K562 (cell line): ENCODE measurements at regions not wholly inside any gene's neighbourhood (a gene's known extent, or its start where the extent isn't known, plus 50 kb on each side); places are given as distances from the start of the nearest gene placed in this dataset.

ENCODE experiments used
- ATAC-seq: fragments of 200-7000 bp; cut with Tn5 transposase; 3 replicates; pipeline ENCODE4 v1.9.1; 2020; ENCODE audit warnings: moderate library complexity
- BruUV-seq: library from RNA; stranded (reverse); fragments of 400-500 nt; replicated peaks from 2 replicates; lab custom pipeline; 2021; lab: Mats Ljungman, UMichigan
- CTCF ChIA-PET: fragments of 300-600 bp; formaldehyde crosslinking; extraction: SDS; loops from one replicate; lab custom pipeline; 2021; ENCODE audit warnings: low intra/inter-chr PET ratio; lab: Yijun Ruan, JAX
- POLR2A ChIA-PET: fragments of 300-600, 350-650 bp; sonication (Branson Sonifier 250); formaldehyde crosslinking; extraction: SDS; loops from one replicate; lab custom pipeline; 2021; ENCODE audit warnings: antibody characterized with exemption, inconsistent platforms; lab: Yijun Ruan, JAX
- DNase-seq, 4 experiments: peaks; one replicate each; pipeline versions ENCODE4 v3.0.0 to v3.0.0-alpha.2; 2011 to 2018; ENCODE audit warnings: low spot score in 3 of 4, mixed read lengths in 3 of 4; ENCODE audit errors: extremely low read depth in 1 of 4
- FAIRE-seq: peaks from 2 replicates; lab custom pipeline; 2011; peaks lifted over from hg19 to GRCh38; lab: Jason Lieb, UNC
- H2AFZ ChIP-seq: 2 replicates; pipeline ENCODE4 v1.6.0; 2011; ENCODE audit warnings: low read depth, low read length, control low read depth, inconsistent platforms
- H3K27ac ChIP-seq: fragments of 200-600 bp; 3 replicates; pipeline ENCODE4 v1.8.0; 2011; ENCODE audit warnings: low read depth, mild to moderate bottlenecking, control low read depth, inconsistent platforms, low read length, moderate library complexity, mixed read lengths; ENCODE audit errors: extremely low read depth
- H3K27me3 ChIP-seq, 2 experiments: fragments of 300-600 bp in 1 of 2; 2 replicates in 1 of 2; 3 replicates in 1 of 2; pipeline versions ENCODE4 v1.6.0 to v1.8.0; 2011; ENCODE audit warnings: inconsistent platforms in 2 of 2, low read length in 2 of 2, mild to moderate bottlenecking in 1 of 2, mixed read lengths in 1 of 2, moderate library complexity in 1 of 2; ENCODE audit not compliant: control insufficient read depth in 2 of 2, insufficient read depth in 2 of 2
- H3K36me3 ChIP-seq: fragments of 300-600 bp; 3 replicates; pipeline ENCODE4 v1.8.0; 2011; ENCODE audit warnings: mild to moderate bottlenecking, low read length, inconsistent platforms; ENCODE audit not compliant: control insufficient read depth, insufficient read depth
- H3K4me1 ChIP-seq, 2 experiments: fragments of 200-600 bp in 1 of 2; replicated peaks in 1 of 2; 2 replicates in 1 of 2; 3 replicates in 1 of 2; pipeline versions ENCODE4 v1.5.1 to v1.8.0; 2011; ENCODE audit warnings: inconsistent platforms in 2 of 2, low read length in 2 of 2, mild to moderate bottlenecking in 1 of 2, mixed read lengths in 1 of 2, moderate library complexity in 1 of 2; ENCODE audit not compliant: control insufficient read depth in 2 of 2, insufficient read depth in 2 of 2
- H3K4me2 ChIP-seq: 2 replicates; pipeline ENCODE4 v1.6.1; 2011; ENCODE audit warnings: low read length, control low read depth, inconsistent platforms, mixed read lengths; ENCODE audit not compliant: insufficient read depth
- H3K4me3 ChIP-seq: fragments of 200-600 bp; sonication (generic), shearing (Covaris generic); 2 replicates; pipeline ENCODE4 v1.5.1; 2016; ENCODE audit warnings: control low read depth, inconsistent platforms
- H3K79me2 ChIP-seq: fragments of 200-600 bp; 3 replicates; pipeline ENCODE4 v1.8.0; 2011; ENCODE audit warnings: low read length, inconsistent platforms; ENCODE audit not compliant: control insufficient read depth, insufficient read depth
- H3K9ac ChIP-seq, 2 experiments: 2 replicates each; pipeline versions ENCODE4 v1.6.0 to v1.6.1; 2011; ENCODE audit warnings: low read depth in 2 of 2, low read length in 2 of 2, control low read depth in 1 of 2, inconsistent platforms in 1 of 2, mild to moderate bottlenecking in 1 of 2, mixed read lengths in 1 of 2; ENCODE audit not compliant: insufficient read depth in 1 of 2
- H3K9me1 ChIP-seq: one replicate; pipeline ENCODE4 v1.6.0; 2011; ENCODE audit warnings: inconsistent platforms, mild to moderate bottlenecking, low read length, moderate library complexity; ENCODE audit not compliant: control insufficient read depth, insufficient read depth
- H3K9me3 ChIP-seq: replicated peaks from 2 replicates; pipeline ENCODE4 v1.5.1; 2011; ENCODE audit warnings: low read depth, low read length, inconsistent platforms; ENCODE audit not compliant: control insufficient read depth, insufficient read depth
- H4K20me1 ChIP-seq: replicated peaks from 2 replicates; pipeline ENCODE4 v1.6.1; 2011; ENCODE audit warnings: low read length, inconsistent platforms, mixed read lengths; ENCODE audit not compliant: control insufficient read depth, insufficient read depth
- CBFA2T3 ChIP-seq: fragments of 450-650 bp; IDR thresholded peaks from 2 replicates; pipeline ENCODE4 v1.6.1; 2017
- CBX1 ChIP-seq: sonication (generic); IDR thresholded peaks from 2 replicates; pipeline ENCODE4 v1.6.1; 2016; ENCODE audit warnings: antibody characterized with exemption, low read depth, mild to moderate bottlenecking
- FOXA1 ChIP-seq: fragments of 450-650 bp; IDR thresholded peaks from 2 replicates; pipeline ENCODE4 v1.6.1; 2016; ENCODE audit warnings: mild to moderate bottlenecking, borderline replicate concordance
- FOXJ2 ChIP-seq: fragments of 200-800 bp; sonication (Bioruptor generic); IDR thresholded peaks from 2 replicates; pipeline ENCODE4 v1.6.1; 2016; ENCODE audit warnings: missing genetic modification characterization, missing compliant biosample characterization
- KAT2B ChIP-seq: IDR thresholded peaks from one replicate; pipeline ENCODE4 v1.6.1; 2012; ENCODE audit warnings: low read depth, mild to moderate bottlenecking, control low read depth, inconsistent platforms, low read length, moderate library complexity
- LCOR ChIP-seq: sonication (generic); formaldehyde crosslinking; IDR thresholded peaks from 2 replicates; pipeline ENCODE4 v1.8.0; 2022; ENCODE audit warnings: mild to moderate bottlenecking, missing genetic modification reagents
- PURB ChIP-seq: sonication (generic); formaldehyde crosslinking; IDR thresholded peaks from 2 replicates; pipeline ENCODE4 v1.9.0; 2021; ENCODE audit warnings: low read depth, mild to moderate bottlenecking, missing genetic modification reagents
- RAD21 ChIP-seq, 2 experiments: fragments of 250-450 bp in 1 of 2; fragments of 450-650 bp in 1 of 2; sonication (Bioruptor Pico) in 1 of 2; formaldehyde crosslinking in 1 of 2; IDR thresholded peaks in 1 of 2; conservative IDR thresholded peaks in 1 of 2; 2 replicates each; pipeline versions ENCODE4 v1.4.0 to v1.8.0; 2020 to 2022; ENCODE audit warnings: mild to moderate bottlenecking in 2 of 2, moderate library complexity in 1 of 2
- SMAD2 ChIP-seq: fragments of 150-350 bp; IDR thresholded peaks from 2 replicates; pipeline ENCODE4 v1.6.1; 2014; ENCODE audit warnings: low read depth, mild to moderate bottlenecking, low read length
- ZNF224 ChIP-seq: sonication (generic); formaldehyde crosslinking; IDR thresholded peaks from 2 replicates; pipeline ENCODE4 v1.8.0; 2022; ENCODE audit warnings: mild to moderate bottlenecking, missing genetic modification reagents
- ZNF324 ChIP-seq: fragments of 250-450 bp; sonication (Bioruptor Pico); IDR thresholded peaks from 2 replicates; pipeline ENCODE4 v1.4.0; 2020; ENCODE audit warnings: mild to moderate bottlenecking
- ZNF57 ChIP-seq: fragments of 450-650 bp; formaldehyde crosslinking; IDR thresholded peaks from 2 replicates; pipeline ENCODE4 v1.4.0; 2020; ENCODE audit warnings: mild to moderate bottlenecking, moderate library complexity
- WGBS: fragments of 100-300 bp; shearing (Covaris generic); methylation state at CpG from one replicate; pipeline ENCODE4 v1.1.6; 2016; ENCODE audit warnings: low coverage, mixed read lengths; ENCODE audit not compliant: insufficient coverage; ENCODE audit errors: missing lambda C conversion rate; 5-methylcytosine and 5-hydroxymethylcytosine counted together
- in situ Hi-C: fragments of 300-500 bp; cut with MboI; formaldehyde crosslinking; loops from 4 replicates; pipeline ENCODE4 v1.15.0; 2018; ENCODE audit warnings: inconsistent platforms, mixed read lengths
- intact Hi-C: fragments of 100-400 bp; cut with micrococcal nuclease; formaldehyde crosslinking; loops from 2 replicates; pipeline ENCODE4 v1.14.2; 2022

DNA sequence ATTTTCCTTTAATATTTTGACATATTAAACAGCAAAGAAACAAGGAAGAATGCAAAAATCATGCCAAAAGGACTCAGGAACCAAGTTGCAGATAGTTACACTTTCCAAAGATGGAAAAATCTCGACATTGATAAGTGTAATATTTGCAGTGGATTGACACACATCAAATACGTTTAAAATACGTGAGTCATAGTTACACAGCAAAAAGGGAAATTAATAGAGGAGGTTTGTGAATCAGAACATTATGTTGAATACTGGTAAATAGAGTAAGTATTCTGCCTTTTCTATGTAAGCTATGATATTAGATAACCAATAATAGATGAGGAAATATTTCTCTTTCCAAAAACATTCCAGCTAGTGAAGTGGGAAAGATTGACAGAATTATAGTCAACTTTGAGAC is 1761.3 kb upstream of the IGFBP7 start:
- Histone ChIP-seq H4K20me1 (no peaks in the 10 kb centered on the region), H3K9me3 (no peaks in the 10 kb centered on the region), H3K79me2 (no peaks in the 10 kb centered on the region), H3K9ac (no peak overlapping the region), H3K4me3 (no peak overlapping the region), H2AFZ (no peak overlapping the region), H3K27ac (no peak overlapping the region), H3K4me1 (no peaks in the 10 kb centered on the region), H3K9me1 (no peaks in the 10 kb centered on the region), H3K4me2 (no peak overlapping the region), H3K27me3 (no peaks in the 10 kb centered on the region), H3K36me3 (no peaks in the 10 kb centered on the region)
- POLR2A ChIA-PET: no interaction called here
- no peak for DNase-seq
- no peak for FAIRE-seq
- CTCF ChIA-PET: no interaction called here
- no peak for ATAC-seq
- BruUV-seq: no TSS peak
- TF ChIP-seq CBX1 (no peak), ZNF57 (CRISPR knock-in tag) (no peak), FOXJ2 (tag) (no peak), SMAD2 (no peak), ZNF224 (CRISPR knock-in tag) (no peak), ZNF324 (no peak), KAT2B (no peak), CBFA2T3 (no peak), LCOR (CRISPR knock-in tag) (no peak), FOXA1 (no peak), RAD21 (CRISPR knock-in tag; conservative IDR thresholded peaks at IDR 0.05 in 1 of 2, IDR thresholded peaks at IDR 0.05 in 1 of 2) (no peak), PURB (CRISPR knock-in tag) (no peak)
- in situ Hi-C loops: loop anchor here (5.0 kb wide), 1 partner anchor 56 kb away; no protein-coding TSS in a partner anchor
- WGBS: 0% methylated on average over 3 of the region's 3 CpGs
- intact Hi-C loops: no loop called here
